ENCODE measurements at regions not wholly inside any gene's neighbourhood (a gene's known extent, or its start where the extent isn't known, plus 50 kb on each side); places are given as distances from the start of the nearest gene placed in this dataset.
"Not testable (repeated sequence)": the region's sequence is repeated elsewhere in the genome, so short reads cannot be mapped to it uniquely, and the experiment has no call there.

- no peak overlapping the region for H3K27ac Mint-ChIP-seq (ENCODE audit: unreplicated experiment)
- peaks cover 3% of the 10 kb centered on the region for H3K9me3 Mint-ChIP-seq (ENCODE audit: unreplicated experiment)
- no peaks in the 10 kb centered on the region for H3K36me3 Mint-ChIP-seq (ENCODE audit: unreplicated experiment)
- DNase-seq (ENCODE audit: extremely low spot score, unreplicated experiment) = no peak
- H3K27me3 Mint-ChIP-seq (ENCODE audit: unreplicated experiment) = no peaks in the 10 kb centered on the region
- no peak for TF ChIP-seq CTCF (IDR thresholded peaks at IDR 0.05)
- H3K4me1 Mint-ChIP-seq (ENCODE audit: unreplicated experiment) = peaks cover 16% of the 10 kb centered on the region
- no peak overlapping the region for H3K4me3 Mint-ChIP-seq (ENCODE audit: unreplicated experiment)
These were observed 2541.1 kb downstream of the PCDH9 start for GRCh38 chr13:64688893-64689677.

GRCh38 chr13:64686536-64686935 lies 2543.6 kb downstream of the PCDH9 start:
- H3K4me3 Mint-ChIP-seq (ENCODE audit: unreplicated experiment); DNase-seq (ENCODE audit: extremely low spot score, unreplicated experiment): not testable (repeated sequence)

GRCh38 chr13:64684685-64685431 lies 2545.3 kb downstream of the PCDH9 start:
- DNase-seq (ENCODE audit: extremely low spot score, unreplicated experiment) = no peak
- no peak for TF ChIP-seq CTCF (IDR thresholded peaks at IDR 0.05)
- Mint-ChIP-seq H3K27me3 (ENCODE audit: unreplicated experiment) (no peaks in the 10 kb centered on the region), H3K36me3 (ENCODE audit: unreplicated experiment) (peaks cover 2% of the 10 kb centered on the region), H3K4me3 (ENCODE audit: unreplicated experiment) (no peak overlapping the region), H3K9me3 (ENCODE audit: unreplicated experiment) (peaks cover 12% of the 10 kb centered on the region), H3K4me1 (ENCODE audit: unreplicated experiment) (peaks cover 18% of the 10 kb centered on the region), H3K27ac (ENCODE audit: unreplicated experiment) (no peak overlapping the region)

More at GRCh38 chr13:64686536-64686935, 2543.6 kb downstream of the PCDH9 start:
- H3K27ac Mint-ChIP-seq (ENCODE audit: unreplicated experiment); H3K9me3 Mint-ChIP-seq (ENCODE audit: unreplicated experiment); H3K27me3 Mint-ChIP-seq (ENCODE audit: unreplicated experiment); H3K36me3 Mint-ChIP-seq (ENCODE audit: unreplicated experiment): not testable (repeated sequence)
- H3K4me1 Mint-ChIP-seq (ENCODE audit: unreplicated experiment) = peaks cover 18% of the 10 kb centered on the region

DNA sequence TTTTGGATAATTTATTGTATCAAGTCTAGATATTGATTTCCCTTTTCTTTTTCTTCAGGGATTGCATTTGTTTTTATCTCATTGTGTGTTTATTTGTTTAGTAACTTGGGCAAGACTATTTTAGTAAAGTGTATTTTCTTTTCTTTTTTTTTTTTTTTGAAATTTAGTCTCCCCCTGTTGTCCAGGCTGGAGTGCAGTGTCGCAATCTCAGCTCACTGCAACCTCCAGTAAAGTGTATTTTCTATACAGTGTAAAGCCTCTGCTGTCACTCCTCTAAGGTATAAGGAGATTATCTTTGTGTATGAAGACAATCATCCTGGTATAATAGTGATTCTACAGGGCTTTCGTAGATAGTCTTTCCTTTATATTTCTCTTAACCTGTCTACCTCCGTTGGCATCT lies 2546.0 kb downstream of the PCDH9 start:
- peaks cover 2% of the 10 kb centered on the region for H3K36me3 Mint-ChIP-seq (ENCODE audit: unreplicated experiment)
- TF ChIP-seq CTCF (IDR thresholded peaks at IDR 0.05) = no peak
- no peaks in the 10 kb centered on the region for H3K27me3 Mint-ChIP-seq (ENCODE audit: unreplicated experiment)
- peaks cover 12% of the 10 kb centered on the region for H3K9me3 Mint-ChIP-seq (ENCODE audit: unreplicated experiment)
- H3K4me1 Mint-ChIP-seq (ENCODE audit: unreplicated experiment) = peaks cover 15% of the 10 kb centered on the region
- no peak overlapping the region for H3K4me3 Mint-ChIP-seq (ENCODE audit: unreplicated experiment)
- no peak for DNase-seq (ENCODE audit: extremely low spot score, unreplicated experiment)
- H3K27ac Mint-ChIP-seq (ENCODE audit: unreplicated experiment) = no peak overlapping the region

- Mint-ChIP-seq H3K4me3 (ENCODE audit: unreplicated experiment) (no peak overlapping the region), H3K27ac (ENCODE audit: unreplicated experiment) (no peak overlapping the region), H3K27me3 (ENCODE audit: unreplicated experiment) (no peaks in the 10 kb centered on the region), H3K36me3 (ENCODE audit: unreplicated experiment) (peaks cover 2% of the 10 kb centered on the region), H3K9me3 (ENCODE audit: unreplicated experiment) (peaks cover 12% of the 10 kb centered on the region), H3K4me1 (ENCODE audit: unreplicated experiment) (peaks cover 10% of the 10 kb centered on the region)
- TF ChIP-seq CTCF (IDR thresholded peaks at IDR 0.05) = no peak
- no peak for DNase-seq (ENCODE audit: extremely low spot score, unreplicated experiment)
These were observed 2549.4 kb downstream of the PCDH9 start for GRCh38 chr13:64680739-64681138.
